ENCODE measurements at regions not wholly inside any gene's neighbourhood (a gene's known extent, or its start where the extent isn't known, plus 50 kb on each side); places are given as distances from the start of the nearest gene placed in this dataset.

DNA sequence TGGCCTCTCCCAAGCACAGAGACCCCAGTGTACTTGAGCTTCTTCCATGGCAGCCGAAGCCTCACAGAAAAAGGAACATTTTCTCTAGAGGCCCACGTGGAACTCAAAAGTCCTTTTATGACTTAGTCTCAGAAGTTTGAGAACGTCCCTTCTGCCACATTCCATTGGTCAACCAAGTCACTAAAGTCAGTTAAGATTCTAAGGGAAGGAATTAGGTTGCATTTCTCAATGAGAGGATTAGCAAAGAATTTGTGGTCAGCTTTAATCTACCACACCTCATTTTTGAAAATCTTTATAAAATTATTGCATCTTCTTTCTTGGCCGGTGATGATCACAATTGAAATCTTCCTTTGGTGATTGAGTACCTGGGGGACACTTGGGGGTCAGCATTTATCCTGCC is 279.9 kb upstream of the TBX3 start:
- TF ChIP-seq, protein P1, sequence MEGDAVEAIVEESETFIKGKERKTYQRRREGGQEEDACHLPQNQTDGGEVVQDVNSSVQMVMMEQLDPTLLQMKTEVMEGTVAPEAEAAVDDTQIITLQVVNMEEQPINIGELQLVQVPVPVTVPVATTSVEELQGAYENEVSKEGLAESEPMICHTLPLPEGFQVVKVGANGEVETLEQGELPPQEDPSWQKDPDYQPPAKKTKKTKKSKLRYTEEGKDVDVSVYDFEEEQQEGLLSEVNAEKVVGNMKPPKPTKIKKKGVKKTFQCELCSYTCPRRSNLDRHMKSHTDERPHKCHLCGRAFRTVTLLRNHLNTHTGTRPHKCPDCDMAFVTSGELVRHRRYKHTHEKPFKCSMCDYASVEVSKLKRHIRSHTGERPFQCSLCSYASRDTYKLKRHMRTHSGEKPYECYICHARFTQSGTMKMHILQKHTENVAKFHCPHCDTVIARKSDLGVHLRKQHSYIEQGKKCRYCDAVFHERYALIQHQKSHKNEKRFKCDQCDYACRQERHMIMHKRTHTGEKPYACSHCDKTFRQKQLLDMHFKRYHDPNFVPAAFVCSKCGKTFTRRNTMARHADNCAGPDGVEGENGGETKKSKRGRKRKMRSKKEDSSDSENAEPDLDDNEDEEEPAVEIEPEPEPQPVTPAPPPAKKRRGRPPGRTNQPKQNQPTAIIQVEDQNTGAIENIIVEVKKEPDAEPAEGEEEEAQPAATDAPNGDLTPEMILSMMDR (conservative IDR thresholded peaks at IDR 0.05; ENCODE audit: low read length), result no peak
- no peak for TF ChIP-seq EZH2phosphoT487 (IDR thresholded peaks at IDR 0.05; ENCODE audit: borderline replicate concordance)

Measured in Loucy (cell line).